Smooth muscle cell (in vitro differentiated cells): ENCODE measurements at regions not wholly inside any gene's neighbourhood (a gene's known extent, or its start where the extent isn't known, plus 50 kb on each side); places are given as distances from the start of the nearest gene placed in this dataset.
A peak's percentile ranks its signal among the peaks of the same experiment; 100 is the strongest.

Source experiments
- DNase-seq: peaks from one replicate; lab custom pipeline; 2025; ENCODE audit not compliant: unreplicated experiment; lab: John Stamatoyannopoulos, UW
- H2AFZ ChIP-seq: fragments of 200-600 bp; sonication (generic); 2 replicates; pipeline ENCODE4 v1.6.0; 2016; ENCODE audit warnings: antibody characterized with exemption, low read depth, mild to moderate bottlenecking
- H3F3A ChIP-seq: fragments of 200-600 bp; sonication (generic); 2 replicates; pipeline ENCODE4 v1.6.0; 2017; ENCODE audit warnings: antibody characterized with exemption, low read depth
- H3K27ac ChIP-seq: fragments of 200-600 bp; sonication (generic); 2 replicates; pipeline ENCODE4 v1.5.1; 2016; ENCODE audit warnings: low read depth, mild to moderate bottlenecking
- H3K27me3 ChIP-seq: fragments of 200-600 bp; sonication (generic); 2 replicates; pipeline ENCODE4 v1.6.1; 2016; ENCODE audit warnings: low read depth, mild to moderate bottlenecking
- H3K36me3 ChIP-seq: fragments of 200-600 bp; sonication (generic); 2 replicates; pipeline ENCODE4 v1.5.1; 2016; ENCODE audit warnings: low read depth
- H3K4me1 ChIP-seq: fragments of 200-600 bp; sonication (generic); 2 replicates; pipeline ENCODE4 v1.5.1; 2016; ENCODE audit warnings: low read depth
- H3K4me2 ChIP-seq: fragments of 200-600 bp; sonication (generic); 2 replicates; pipeline ENCODE4 v1.6.0; 2016; ENCODE audit warnings: mild to moderate bottlenecking
- H3K4me3 ChIP-seq: fragments of 200-600 bp; sonication (generic); 2 replicates; pipeline ENCODE4 v1.5.1; 2016; ENCODE audit warnings: mild to moderate bottlenecking
- H3K79me2 ChIP-seq: fragments of 200-600 bp; sonication (generic); 2 replicates; pipeline ENCODE4 v1.6.0; 2016; ENCODE audit warnings: low read depth, mild to moderate bottlenecking
- H3K9ac ChIP-seq: fragments of 200-600 bp; sonication (generic); 2 replicates; pipeline ENCODE4 v1.6.0; 2016; ENCODE audit warnings: low read depth
- H3K9me3 ChIP-seq: fragments of 200-600 bp; sonication (generic); replicated peaks from 2 replicates; pipeline ENCODE4 v1.5.1; 2016; ENCODE audit warnings: low read depth
- H4K20me1 ChIP-seq: fragments of 200-600 bp; sonication (generic); 2 replicates; pipeline ENCODE4 v1.6.0; 2016; ENCODE audit warnings: low read depth
- CTCF ChIP-seq: fragments of 200-600 bp; sonication (generic); IDR thresholded peaks from 2 replicates; pipeline ENCODE4 v1.5.1; 2017; ENCODE audit warnings: borderline replicate concordance, mild to moderate bottlenecking, antibody characterized with exemption; ENCODE audit not compliant: insufficient read depth, poor library complexity, severe bottlenecking
- WGBS: methylation state at CpG from one replicate; pipeline ENCODE4 v1.1.7; 2016; ENCODE audit warnings: low lambda C conversion rate; 5-methylcytosine and 5-hydroxymethylcytosine counted together

- no peaks in the 10 kb centered on the region for H3K9me3 ChIP-seq
- H3K4me2 ChIP-seq: no peak overlapping the region
- H3K36me3 ChIP-seq: no peaks in the 10 kb centered on the region
- H3F3A ChIP-seq: no peaks in the 10 kb centered on the region
- H3K27ac ChIP-seq: peak overlapping the region; percentile 67
- no peaks in the 10 kb centered on the region for H3K79me2 ChIP-seq
- no peak for TF ChIP-seq CTCF
- no peaks in the 10 kb centered on the region for H4K20me1 ChIP-seq
- DNase-seq: no peak
- H3K4me3 ChIP-seq: no peak overlapping the region
- peak overlapping the region; percentile 24 for H2AFZ ChIP-seq
- peaks cover 2% of the 10 kb centered on the region for H3K4me1 ChIP-seq
- no peaks in the 10 kb centered on the region for H3K27me3 ChIP-seq
- H3K9ac ChIP-seq: no peak overlapping the region
These were observed 114.9 kb downstream of the ARRDC4 start for GRCh38 chr15:98075441-98075840.

GRCh38 chr15:98076021-98076816, 115.7 kb downstream of the ARRDC4 start:
- Histone ChIP-seq H3K4me3 (no peak overlapping the region), H3K36me3 (no peaks in the 10 kb centered on the region), H3K9ac (no peak overlapping the region), H4K20me1 (no peaks in the 10 kb centered on the region), H2AFZ (peak overlapping the region; percentile 65), H3K9me3 (no peaks in the 10 kb centered on the region), H3K27ac (peak overlapping the region; percentile 67), H3K4me1 (peaks cover 2% of the 10 kb centered on the region), H3K27me3 (no peaks in the 10 kb centered on the region), H3K4me2 (peak overlapping the region; percentile 27), H3F3A (no peaks in the 10 kb centered on the region), H3K79me2 (no peaks in the 10 kb centered on the region)
- 64% methylated on average over 8 of the region's 8 CpGs for whole genome bisulfite sequencing
- DNase-seq: no peak
- no peak for TF ChIP-seq CTCF

- Histone ChIP-seq H3K27ac (peak overlapping the region; percentile 67), H3K9me3 (no peaks in the 10 kb centered on the region), H2AFZ (peak overlapping the region; percentile 17), H3K27me3 (no peaks in the 10 kb centered on the region), H3K4me3 (no peak overlapping the region), H3K79me2 (no peaks in the 10 kb centered on the region), H3K4me1 (peaks cover 2% of the 10 kb centered on the region), H3K9ac (no peak overlapping the region), H4K20me1 (no peaks in the 10 kb centered on the region), H3K36me3 (no peaks in the 10 kb centered on the region), H3K4me2 (peak overlapping the region; percentile 27), H3F3A (no peaks in the 10 kb centered on the region)
- no peak for TF ChIP-seq CTCF
- WGBS: 41% methylated on average over 8 of the region's 8 CpGs
- no peak for DNase-seq
These were observed 116.7 kb downstream of the ARRDC4 start for GRCh38 chr15:98077186-98077585.

- H3K27me3 ChIP-seq: no peaks in the 10 kb centered on the region
- H3F3A ChIP-seq: no peaks in the 10 kb centered on the region
- H4K20me1 ChIP-seq: no peaks in the 10 kb centered on the region
- 54% methylated on average over 2 of the region's 2 CpGs for WGBS
- H3K36me3 ChIP-seq: no peaks in the 10 kb centered on the region
- no peak for TF ChIP-seq CTCF
- H3K4me2 ChIP-seq: no peak overlapping the region
- no peak overlapping the region for H3K4me3 ChIP-seq
- H3K4me1 ChIP-seq: peaks cover 2% of the 10 kb centered on the region
- no peaks in the 10 kb centered on the region for H3K9me3 ChIP-seq
- no peak overlapping the region for H3K27ac ChIP-seq
- H2AFZ ChIP-seq: no peak overlapping the region
- no peak for DNase-seq
- H3K9ac ChIP-seq: no peak overlapping the region
- H3K79me2 ChIP-seq: no peaks in the 10 kb centered on the region
These were observed 120.3 kb downstream of the ARRDC4 start for GRCh38 chr15:98080791-98081190.
